Caki2 (cell line): ENCODE measurements at regions not wholly inside any gene's neighbourhood (a gene's known extent, or its start where the extent isn't known, plus 50 kb on each side); places are given as distances from the start of the nearest gene placed in this dataset.

Source experiments
- DNase-seq: peaks from one replicate; pipeline ENCODE4 v3.0.0-alpha.2; 2015; ENCODE audit warnings: low read depth
- in situ Hi-C: cut with HindIII; loops from 2 replicates; pipeline ENCODE4 v1.10.0; 2016; ENCODE audit warnings: low sequenced_read_pairs, low pct_unique_long_range_greater_than_20kb, mixed read lengths

DNA sequence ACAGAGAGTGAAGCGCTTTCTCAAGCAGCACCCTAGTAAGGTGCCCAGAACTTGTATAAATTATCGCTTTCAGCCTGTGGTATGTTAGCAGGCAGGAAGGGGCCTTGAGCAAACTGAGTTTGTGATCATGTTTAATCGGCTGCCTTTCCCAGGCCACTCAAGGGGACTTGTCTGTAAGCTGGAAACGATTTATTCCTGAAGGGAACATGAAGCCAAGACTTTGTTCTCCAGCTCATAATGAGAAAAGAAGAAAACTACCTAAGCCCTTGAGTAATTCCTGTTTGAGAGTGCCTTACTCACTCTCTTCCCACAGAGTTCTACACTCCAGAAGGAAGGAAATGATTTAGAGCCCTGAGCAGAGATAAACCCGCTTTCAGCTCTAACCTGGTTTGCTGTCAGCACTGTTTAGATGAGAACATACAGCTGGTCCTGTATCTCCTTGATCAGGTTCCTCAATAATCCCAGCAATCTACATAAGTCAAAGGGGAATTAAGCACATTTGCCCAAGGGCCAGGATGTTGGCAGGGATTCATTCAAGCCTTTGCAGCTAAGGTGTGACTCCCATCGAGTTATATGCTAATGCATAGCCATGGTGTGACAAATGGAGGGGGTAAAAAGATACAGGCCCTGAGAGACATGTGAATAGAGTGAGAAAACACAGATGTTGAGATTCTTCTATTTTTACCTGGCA lies 187.7 kb upstream of the SLC24A5 start:
- in situ Hi-C loops, result no loop called here

GRCh38 chr15:47933865-47934264 lies 186.9 kb upstream of the SLC24A5 start:
- in situ Hi-C loops, result no loop called here
- DNase-seq, result no peak

More for the DNA sequence above, 187.7 kb upstream of the SLC24A5 start:
- no peak for DNase-seq

DNA sequence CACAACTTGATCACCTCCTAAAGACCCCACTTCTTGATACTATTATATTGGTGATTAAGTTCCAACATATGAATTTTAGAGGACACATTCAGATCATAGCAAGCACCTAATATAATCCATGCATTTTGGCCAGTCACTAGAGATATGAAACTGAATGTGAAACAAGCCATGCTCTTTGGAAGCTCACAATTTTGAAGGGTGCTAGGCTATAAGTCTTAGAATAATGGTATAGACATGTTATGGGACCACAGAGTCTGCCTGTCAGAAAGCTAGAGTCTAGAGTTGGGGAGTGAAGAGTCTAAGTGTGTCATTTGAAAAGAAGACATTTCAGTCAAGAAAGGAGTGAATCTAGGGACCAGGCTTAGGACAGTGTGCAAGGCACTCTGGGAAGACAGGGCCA lies 186.4 kb upstream of the SLC24A5 start:
- in situ Hi-C loops, result no loop called here
- DNase-seq, result no peak

GRCh38 chr15:47937834-47938233 lies 183.0 kb upstream of the SLC24A5 start:
- in situ Hi-C loops, result no loop called here
- DNase-seq, result no peak

- DNase-seq, result no peak
- in situ Hi-C loops, result no loop called here
Observed at GRCh38 chr15:47944637-47945288, 176.0 kb upstream of the SLC24A5 start.

GRCh38 chr15:47945872-47946650 lies 174.7 kb upstream of the SLC24A5 start:
- in situ Hi-C loops, result no loop called here
- DNase-seq, result no peak

DNA sequence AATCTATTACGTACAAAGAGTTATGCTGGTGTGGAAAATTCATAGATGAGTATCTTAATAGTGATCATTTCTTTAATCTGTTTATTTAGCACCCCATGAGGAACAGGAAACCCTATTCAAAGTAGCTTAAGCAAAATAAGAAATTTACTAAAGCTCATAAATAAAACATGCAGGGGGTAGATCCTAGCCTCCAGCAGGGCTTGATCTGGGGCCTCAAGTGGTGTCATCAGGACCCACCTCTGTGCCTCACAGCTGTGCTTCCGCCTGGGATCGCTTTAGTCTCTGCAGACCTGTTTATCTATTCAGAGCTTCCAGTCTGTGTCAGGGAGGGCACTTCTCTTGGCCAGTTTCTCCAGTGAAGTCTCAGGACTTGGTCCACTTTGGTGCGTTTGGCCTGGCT lies 171.0 kb upstream of the SLC24A5 start:
- DNase-seq, result no peak
- in situ Hi-C loops, result no loop called here

- in situ Hi-C loops, result no loop called here
- DNase-seq, result no peak
Observed at GRCh38 chr15:47950447-47950846, 170.3 kb upstream of the SLC24A5 start.

DNA sequence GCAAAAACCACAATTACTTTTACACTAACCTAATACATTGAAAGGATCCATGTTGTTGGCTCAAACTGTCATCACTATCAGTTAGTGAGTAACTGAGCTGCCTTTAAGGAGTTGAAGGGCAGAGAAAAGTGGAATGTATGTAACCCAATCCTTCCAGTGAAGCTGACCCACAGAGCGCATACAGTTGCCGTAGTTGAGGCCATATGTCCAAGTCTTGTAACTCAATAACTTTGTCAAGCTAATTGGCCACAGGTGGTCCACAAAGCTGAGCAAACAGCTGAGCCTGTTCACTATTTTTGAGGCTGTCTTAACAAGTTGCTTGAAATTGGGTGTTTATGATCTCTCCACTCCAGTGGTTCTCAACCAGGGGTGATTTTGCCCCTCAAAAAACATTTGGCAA lies 169.0 kb upstream of the SLC24A5 start:
- DNase-seq, result no peak
- in situ Hi-C loops, result no loop called here

GRCh38 chr15:47954196-47954595 lies 166.6 kb upstream of the SLC24A5 start:
- in situ Hi-C loops, result no loop called here
- DNase-seq, result no peak

- DNase-seq, result no peak
- in situ Hi-C loops, result no loop called here
Observed at GRCh38 chr15:47955021-47955420, 165.8 kb upstream of the SLC24A5 start.

DNA sequence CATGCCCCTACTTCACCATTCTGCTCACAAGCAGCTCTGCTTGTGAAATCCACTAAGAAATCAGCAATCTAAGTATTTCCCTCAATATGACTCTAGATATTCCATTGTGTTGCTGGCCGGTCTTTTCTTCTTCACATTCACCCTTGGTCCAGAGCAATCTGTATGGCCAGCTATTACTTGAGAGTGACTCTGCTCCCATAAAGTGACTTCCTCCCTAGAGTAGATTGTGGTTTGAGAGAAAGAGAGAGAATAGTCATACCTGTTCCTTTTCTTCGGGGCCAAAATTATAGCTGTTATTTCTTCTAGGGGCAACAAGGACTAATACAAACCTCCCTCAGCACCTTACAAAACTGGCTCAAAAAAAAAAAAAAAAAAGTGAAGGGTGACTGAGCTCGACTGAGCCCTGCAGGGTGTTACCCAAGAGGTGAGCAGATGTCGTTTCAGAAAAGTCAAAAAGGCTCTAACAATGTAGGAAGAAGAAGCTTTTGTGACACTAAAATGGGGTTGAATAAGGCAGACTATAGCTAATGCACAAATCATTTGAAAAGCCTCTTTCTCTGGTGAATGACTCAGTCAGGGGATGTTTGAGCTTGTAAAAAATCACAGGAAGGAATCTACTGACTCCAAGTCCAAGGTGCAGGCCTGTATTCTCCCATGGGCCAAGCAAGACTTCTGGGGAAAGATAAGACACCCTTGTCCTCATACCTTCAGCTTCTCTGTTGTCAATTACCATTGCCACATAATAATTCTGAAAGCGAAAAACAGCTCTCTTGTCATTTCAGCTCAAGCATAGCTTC lies 161.0 kb upstream of the SLC24A5 start:
- DNase-seq, result no peak
- in situ Hi-C loops, result no loop called here

DNA sequence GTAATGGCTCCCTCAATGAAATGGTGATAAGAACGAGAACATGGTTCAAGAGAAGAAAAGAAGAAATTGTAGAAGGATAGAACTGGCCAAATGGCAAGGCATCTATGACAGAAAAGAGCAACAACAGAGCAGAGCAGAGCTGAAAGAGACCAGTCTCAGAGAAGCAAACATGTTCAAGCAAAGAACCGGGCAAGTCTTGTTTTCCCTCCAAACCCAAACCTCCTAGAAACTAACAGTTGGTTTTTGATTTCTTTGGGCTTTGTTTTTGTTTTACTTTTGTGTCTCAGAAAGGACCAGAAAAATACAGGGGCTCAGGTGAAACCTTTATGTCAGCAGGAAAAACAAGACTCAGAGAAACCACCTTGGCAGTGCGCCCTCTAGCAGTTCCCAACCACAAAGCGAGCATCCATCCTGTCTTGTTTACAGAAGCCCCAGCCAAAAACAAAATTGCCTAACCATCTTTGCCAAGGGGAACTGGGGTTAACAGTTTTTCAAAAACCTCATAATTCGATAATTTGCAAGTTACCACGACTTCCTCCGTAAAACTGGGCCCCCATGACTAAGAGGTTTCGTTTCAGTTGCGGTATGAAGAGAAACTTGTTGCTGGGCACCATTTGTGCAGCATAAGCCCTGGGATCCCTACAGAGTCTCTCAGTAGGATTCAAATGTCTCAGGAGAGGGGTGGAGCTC lies 159.2 kb upstream of the SLC24A5 start:
- in situ Hi-C loops, result no loop called here
- DNase-seq, result no peak

DNA sequence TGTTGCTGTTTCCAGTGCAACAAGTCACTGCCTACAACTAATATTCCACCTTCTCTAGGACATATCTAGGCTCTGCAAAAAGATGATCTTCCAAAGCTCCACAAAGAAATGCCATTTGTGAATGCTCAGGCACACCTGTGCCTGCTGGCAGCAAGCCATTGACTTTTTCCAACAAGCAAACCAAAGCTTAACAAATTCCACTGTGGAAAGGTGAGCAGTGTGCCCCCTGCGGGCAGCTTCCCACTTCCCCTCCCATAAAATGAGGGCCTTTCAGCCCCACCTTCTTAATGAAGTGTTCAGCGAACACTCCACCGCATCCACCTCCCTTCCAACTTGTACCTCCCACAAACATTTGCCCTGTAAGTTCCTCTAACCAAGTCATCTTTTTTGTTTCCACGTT lies 157.5 kb upstream of the SLC24A5 start:
- no peak for DNase-seq
- in situ Hi-C loops, result no loop called here

GRCh38 chr15:47964229-47964628 lies 156.6 kb upstream of the SLC24A5 start:
- DNase-seq, result no peak
- in situ Hi-C loops, result no loop called here

DNA sequence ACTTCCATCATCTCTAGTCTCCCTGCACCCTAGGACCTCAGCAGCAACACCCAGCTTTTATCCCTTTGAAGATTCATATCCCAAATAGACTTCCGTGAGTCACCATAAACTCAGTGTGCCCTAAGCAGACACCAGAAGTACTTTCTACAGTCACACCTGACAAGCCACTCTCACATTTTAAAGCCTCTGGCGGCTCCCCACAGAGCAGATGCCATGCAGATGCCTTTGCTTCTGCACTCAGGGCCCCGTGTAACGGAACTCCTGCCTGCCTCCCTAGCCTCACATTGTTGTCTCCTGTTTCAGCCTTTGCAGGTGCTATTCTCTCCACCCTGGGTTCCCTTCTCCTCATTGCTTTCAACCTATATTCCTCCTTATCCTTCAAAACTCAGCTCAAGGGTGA lies 155.5 kb upstream of the SLC24A5 start:
- in situ Hi-C loops, result no loop called here
- no peak for DNase-seq

- in situ Hi-C loops, result no loop called here
- no peak for DNase-seq
Observed at GRCh38 chr15:47968593-47968992, 152.2 kb upstream of the SLC24A5 start.

- in situ Hi-C loops, result no loop called here
- no peak for DNase-seq
Observed at GRCh38 chr15:47971637-47972036, 149.2 kb upstream of the SLC24A5 start.
